ENCODE measurements at regions not wholly inside any gene's neighbourhood (a gene's known extent, or its start where the extent isn't known, plus 50 kb on each side); places are given as distances from the start of the nearest gene placed in this dataset.
"Not testable (repeated sequence)": the region's sequence is repeated elsewhere in the genome, so short reads cannot be mapped to it uniquely, and the experiment has no call there.

GRCh38 chr7:68828575-68828974, 769.7 kb upstream of the AUTS2 start:
- H3K27ac ChIP-seq (ENCODE audit: low read length): no peak overlapping the region
- H3K79me2 ChIP-seq (ENCODE audit: low read length): no peaks in the 10 kb centered on the region
- no peak overlapping the region for H3K4me3 ChIP-seq (ENCODE audit: low read length)
- no peaks in the 10 kb centered on the region for H3K4me1 ChIP-seq (ENCODE audit: low read length)
- H4K20me1 ChIP-seq (ENCODE audit: insufficient read depth, low read length): no peaks in the 10 kb centered on the region
- H3K9me3 ChIP-seq (ENCODE audit: insufficient read depth, low read length): no peaks in the 10 kb centered on the region
- no peaks in the 10 kb centered on the region for H3K27me3 ChIP-seq (ENCODE audit: low read depth, low read length)
- no peak overlapping the region for H3K9ac ChIP-seq (ENCODE audit: low read length)
- no peak overlapping the region for H2AFZ ChIP-seq (ENCODE audit: low read depth, low read length)
- no peaks in the 10 kb centered on the region for H3K36me3 ChIP-seq (replicated peaks; ENCODE audit: low read depth, low read length)
- H3K4me2 ChIP-seq (ENCODE audit: low read length): no peak overlapping the region
- TF ChIP-seq CTCF (IDR thresholded peaks at IDR 0.05; ENCODE audit: low read depth, low read length) (no peak), EZH2phosphoT487 (IDR thresholded peaks at IDR 0.05; ENCODE audit: low read depth) (no peak)

- Histone ChIP-seq H3K4me3 (ENCODE audit: low read length) (no peak overlapping the region), H3K9me3 (ENCODE audit: insufficient read depth, low read length) (no peaks in the 10 kb centered on the region), H3K27ac (ENCODE audit: low read length) (no peak overlapping the region), H3K4me2 (ENCODE audit: low read length) (no peak overlapping the region), H3K9ac (ENCODE audit: low read length) (no peak overlapping the region), H4K20me1 (ENCODE audit: insufficient read depth, low read length) (no peaks in the 10 kb centered on the region), H3K79me2 (ENCODE audit: low read length) (no peaks in the 10 kb centered on the region), H3K4me1 (ENCODE audit: low read length) (no peaks in the 10 kb centered on the region), H3K36me3 (replicated peaks; ENCODE audit: low read depth, low read length) (no peaks in the 10 kb centered on the region), H2AFZ (ENCODE audit: low read depth, low read length) (no peak overlapping the region), H3K27me3 (ENCODE audit: low read depth, low read length) (no peaks in the 10 kb centered on the region)
- TF ChIP-seq CTCF (IDR thresholded peaks at IDR 0.05; ENCODE audit: low read depth, low read length): no peak
- no peak for TF ChIP-seq EZH2phosphoT487 (IDR thresholded peaks at IDR 0.05; ENCODE audit: low read depth)
Measured at GRCh38 chr7:68833422-68833821, 764.9 kb upstream of the AUTS2 start.

GRCh38 chr7:68839014-68839413, 759.3 kb upstream of the AUTS2 start:
- no peak for TF ChIP-seq CTCF (IDR thresholded peaks at IDR 0.05; ENCODE audit: low read depth, low read length)
- TF ChIP-seq EZH2phosphoT487 (IDR thresholded peaks at IDR 0.05; ENCODE audit: low read depth): no peak
- no peaks in the 10 kb centered on the region for H4K20me1 ChIP-seq (ENCODE audit: insufficient read depth, low read length)
- no peaks in the 10 kb centered on the region for H3K9me3 ChIP-seq (ENCODE audit: insufficient read depth, low read length)
- H3K4me3 ChIP-seq (ENCODE audit: low read length): no peak overlapping the region
- no peak overlapping the region for H3K4me2 ChIP-seq (ENCODE audit: low read length)
- H3K9ac ChIP-seq (ENCODE audit: low read length): no peak overlapping the region
- no peaks in the 10 kb centered on the region for H3K27me3 ChIP-seq (ENCODE audit: low read depth, low read length)
- H3K36me3 ChIP-seq (replicated peaks; ENCODE audit: low read depth, low read length): no peaks in the 10 kb centered on the region
- no peak overlapping the region for H3K27ac ChIP-seq (ENCODE audit: low read length)
- no peaks in the 10 kb centered on the region for H3K79me2 ChIP-seq (ENCODE audit: low read length)
- H2AFZ ChIP-seq (ENCODE audit: low read depth, low read length): no peak overlapping the region
- no peaks in the 10 kb centered on the region for H3K4me1 ChIP-seq (ENCODE audit: low read length)

- no peak for TF ChIP-seq EZH2phosphoT487 (IDR thresholded peaks at IDR 0.05; ENCODE audit: low read depth)
- TF ChIP-seq CTCF (IDR thresholded peaks at IDR 0.05; ENCODE audit: low read depth, low read length): no peak
- Histone ChIP-seq H3K9ac (ENCODE audit: low read length) (no peak overlapping the region), H3K36me3 (replicated peaks; ENCODE audit: low read depth, low read length) (no peaks in the 10 kb centered on the region), H2AFZ (ENCODE audit: low read depth, low read length) (no peak overlapping the region), H3K9me3 (ENCODE audit: insufficient read depth, low read length) (no peaks in the 10 kb centered on the region), H3K4me3 (ENCODE audit: low read length) (no peak overlapping the region), H3K27ac (ENCODE audit: low read length) (no peak overlapping the region), H3K27me3 (ENCODE audit: low read depth, low read length) (no peaks in the 10 kb centered on the region), H3K79me2 (ENCODE audit: low read length) (no peaks in the 10 kb centered on the region), H3K4me1 (ENCODE audit: low read length) (no peaks in the 10 kb centered on the region), H3K4me2 (ENCODE audit: low read length) (no peak overlapping the region), H4K20me1 (ENCODE audit: insufficient read depth, low read length) (no peaks in the 10 kb centered on the region)
Measured at GRCh38 chr7:68840991-68841390, 757.3 kb upstream of the AUTS2 start.

- H3K27me3 ChIP-seq (ENCODE audit: low read depth, low read length); H4K20me1 ChIP-seq (ENCODE audit: insufficient read depth, low read length); H3K27ac ChIP-seq (ENCODE audit: low read length); H3K36me3 ChIP-seq (replicated peaks; ENCODE audit: low read depth, low read length); H3K79me2 ChIP-seq (ENCODE audit: low read length); H3K4me1 ChIP-seq (ENCODE audit: low read length); H2AFZ ChIP-seq (ENCODE audit: low read depth, low read length); H3K9me3 ChIP-seq (ENCODE audit: insufficient read depth, low read length); H3K4me2 ChIP-seq (ENCODE audit: low read length); H3K9ac ChIP-seq (ENCODE audit: low read length); H3K4me3 ChIP-seq (ENCODE audit: low read length): not testable (repeated sequence)
Measured at GRCh38 chr7:68843985-68844384, 754.3 kb upstream of the AUTS2 start.

All from OCI-LY3 (cell line).